Nephron progenitor cell (in vitro differentiated cells): ENCODE measurements at regions not wholly inside any gene's neighbourhood (a gene's known extent, or its start where the extent isn't known, plus 50 kb on each side); places are given as distances from the start of the nearest gene placed in this dataset.

Source experiments
- DNase-seq: peaks from one replicate; pipeline ENCODE4 v3.0.0; 2021
- H3K27ac Mint-ChIP-seq: 2 replicates; pipeline ENCODE4 v1.8.0; 2021; ENCODE audit warnings: mild to moderate bottlenecking, moderate library complexity, mixed read lengths
- H3K27me3 Mint-ChIP-seq: 2 replicates; pipeline ENCODE4 v1.8.0; 2021; ENCODE audit warnings: mild to moderate bottlenecking, low read depth, mixed read lengths; ENCODE audit not compliant: poor library complexity
- H3K36me3 Mint-ChIP-seq: 2 replicates; pipeline ENCODE4 v1.8.0; 2021; ENCODE audit warnings: low read depth, mixed read lengths
- H3K4me1 Mint-ChIP-seq: 2 replicates; pipeline ENCODE4 v1.8.0; 2021; ENCODE audit warnings: mixed read lengths
- H3K4me3 Mint-ChIP-seq: 2 replicates; pipeline ENCODE4 v1.8.0; 2021; ENCODE audit warnings: mild to moderate bottlenecking, moderate library complexity, mixed read lengths
- H3K9me3 Mint-ChIP-seq: 2 replicates; pipeline ENCODE4 v1.8.0; 2021; ENCODE audit warnings: mild to moderate bottlenecking, moderate library complexity, mixed read lengths
- TF ChIP-seq, protein P1 (sequence below): fragments of 200-600 bp; sonication (generic); IDR thresholded peaks from 2 replicates; pipeline ENCODE4 v1.5.0; 2021; ENCODE audit warnings: antibody characterized with exemption

DNA sequence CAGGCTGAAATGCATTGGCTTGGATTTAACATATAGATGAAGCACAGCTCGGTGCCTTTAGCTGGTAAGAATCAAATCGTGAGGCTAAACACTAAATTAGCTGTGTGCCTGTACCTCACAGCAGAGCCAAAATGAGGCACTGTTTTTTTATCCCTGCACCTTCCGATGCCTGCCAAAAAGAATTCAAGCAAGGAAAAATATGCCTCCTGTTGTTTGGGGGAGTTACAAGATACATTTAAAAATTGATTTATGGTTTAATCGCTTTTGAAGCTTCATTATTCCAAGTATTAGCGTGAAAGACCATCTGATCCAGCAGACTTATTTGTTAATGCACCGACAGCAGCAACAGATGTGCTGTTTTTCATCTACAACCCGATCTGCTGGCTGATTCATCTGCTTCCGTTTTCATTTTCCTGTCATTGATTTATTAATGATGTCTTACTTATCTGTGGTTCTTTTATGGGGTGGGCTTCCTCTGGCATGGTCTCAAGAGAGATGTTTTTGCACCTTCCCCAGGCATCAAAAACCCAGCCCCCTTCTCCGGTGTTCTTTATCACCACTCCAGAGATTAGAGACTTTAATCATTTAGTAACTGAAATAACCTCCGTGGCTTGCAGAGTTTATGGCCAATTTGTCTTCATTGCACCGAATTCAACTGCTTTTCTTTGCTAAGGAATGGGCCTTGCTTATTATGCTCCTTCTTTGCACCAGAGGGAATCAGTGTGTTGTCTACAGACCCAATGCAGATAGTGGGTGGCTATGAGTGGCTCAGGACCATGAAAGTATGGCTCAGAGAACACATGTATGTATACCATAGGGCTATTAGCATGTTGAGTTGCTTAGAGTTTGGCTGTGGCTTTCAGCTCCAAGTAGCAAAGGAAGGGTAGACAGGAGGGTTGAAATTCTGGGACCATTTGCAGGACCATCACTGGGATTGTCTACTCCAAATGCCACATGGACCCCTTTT lies 166.8 kb upstream of the TMEM260 start:
- TF ChIP-seq, protein P1, sequence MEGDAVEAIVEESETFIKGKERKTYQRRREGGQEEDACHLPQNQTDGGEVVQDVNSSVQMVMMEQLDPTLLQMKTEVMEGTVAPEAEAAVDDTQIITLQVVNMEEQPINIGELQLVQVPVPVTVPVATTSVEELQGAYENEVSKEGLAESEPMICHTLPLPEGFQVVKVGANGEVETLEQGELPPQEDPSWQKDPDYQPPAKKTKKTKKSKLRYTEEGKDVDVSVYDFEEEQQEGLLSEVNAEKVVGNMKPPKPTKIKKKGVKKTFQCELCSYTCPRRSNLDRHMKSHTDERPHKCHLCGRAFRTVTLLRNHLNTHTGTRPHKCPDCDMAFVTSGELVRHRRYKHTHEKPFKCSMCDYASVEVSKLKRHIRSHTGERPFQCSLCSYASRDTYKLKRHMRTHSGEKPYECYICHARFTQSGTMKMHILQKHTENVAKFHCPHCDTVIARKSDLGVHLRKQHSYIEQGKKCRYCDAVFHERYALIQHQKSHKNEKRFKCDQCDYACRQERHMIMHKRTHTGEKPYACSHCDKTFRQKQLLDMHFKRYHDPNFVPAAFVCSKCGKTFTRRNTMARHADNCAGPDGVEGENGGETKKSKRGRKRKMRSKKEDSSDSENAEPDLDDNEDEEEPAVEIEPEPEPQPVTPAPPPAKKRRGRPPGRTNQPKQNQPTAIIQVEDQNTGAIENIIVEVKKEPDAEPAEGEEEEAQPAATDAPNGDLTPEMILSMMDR, result no peak
- Mint-ChIP-seq H3K4me1 (peaks cover 11% of the 10 kb centered on the region), H3K36me3 (peaks cover 6% of the 10 kb centered on the region), H3K4me3 (no peak overlapping the region), H3K27ac (no peak overlapping the region), H3K27me3 (no peaks in the 10 kb centered on the region), H3K9me3 (peaks cover 32% of the 10 kb centered on the region)
- no peak for DNase-seq

GRCh38 chr14:56413721-56414120 lies 165.9 kb upstream of the TMEM260 start:
- TF ChIP-seq, protein P1, result no peak
- peaks cover 11% of the 10 kb centered on the region for H3K4me1 Mint-ChIP-seq
- no peak overlapping the region for H3K4me3 Mint-ChIP-seq
- H3K27ac Mint-ChIP-seq, result no peak overlapping the region
- H3K9me3 Mint-ChIP-seq, result peaks cover 22% of the 10 kb centered on the region
- peaks cover 6% of the 10 kb centered on the region for H3K36me3 Mint-ChIP-seq
- H3K27me3 Mint-ChIP-seq, result peaks cover 2% of the 10 kb centered on the region
- no peak for DNase-seq

- H3K36me3 Mint-ChIP-seq, result peaks cover 6% of the 10 kb centered on the region
- no peak overlapping the region for H3K27ac Mint-ChIP-seq
- H3K4me1 Mint-ChIP-seq, result peaks cover 11% of the 10 kb centered on the region
- TF ChIP-seq, protein P1, result no peak
- H3K27me3 Mint-ChIP-seq, result peaks cover 5% of the 10 kb centered on the region
- no peak for DNase-seq
- peaks cover 17% of the 10 kb centered on the region for H3K9me3 Mint-ChIP-seq
- H3K4me3 Mint-ChIP-seq, result no peak overlapping the region
Measured at GRCh38 chr14:56414236-56414635, 165.4 kb upstream of the TMEM260 start.

DNA sequence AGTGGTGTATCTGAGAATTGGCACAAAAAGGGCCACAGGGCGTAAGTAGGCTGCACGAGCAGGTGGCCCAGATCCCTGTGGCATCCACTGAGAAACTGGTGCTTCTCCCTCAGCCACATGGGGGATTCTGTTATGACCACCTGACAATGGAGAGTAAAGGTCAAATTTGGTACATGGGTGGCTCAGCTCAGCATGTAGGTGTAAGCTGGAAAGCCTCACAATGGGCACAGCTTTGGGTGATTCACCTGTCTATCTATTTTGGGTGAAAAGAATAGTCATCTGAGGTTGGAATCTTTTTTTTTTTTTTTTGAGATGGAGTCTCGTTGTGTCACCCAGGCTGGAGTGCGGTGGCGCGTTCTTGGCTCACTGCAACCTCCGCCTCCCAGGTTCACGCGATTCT lies 163.4 kb upstream of the TMEM260 start:
- Mint-ChIP-seq H3K4me3 (no peak overlapping the region), H3K27me3 (peaks cover 9% of the 10 kb centered on the region), H3K4me1 (peaks cover 16% of the 10 kb centered on the region)

DNA sequence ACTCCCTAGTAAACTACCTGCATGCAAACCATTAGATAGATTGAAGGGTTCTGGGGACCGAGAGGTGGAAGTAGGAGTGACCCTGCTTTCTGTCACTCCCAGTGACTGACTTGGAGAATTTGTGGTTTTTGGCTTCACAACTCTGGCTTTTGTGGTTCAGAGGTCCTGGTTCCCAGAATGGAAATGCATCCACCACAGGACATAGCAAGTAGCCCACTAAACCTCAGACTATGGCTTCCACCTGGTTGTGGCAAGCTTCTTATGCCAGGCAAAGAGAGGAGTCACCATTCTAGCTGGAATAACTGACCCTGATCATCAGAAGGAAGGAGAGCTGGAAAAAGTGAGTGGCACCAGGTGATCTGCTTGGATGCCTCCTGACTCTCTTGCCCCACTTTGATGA lies 162.4 kb upstream of the TMEM260 start:
- Mint-ChIP-seq H3K27ac (no peak overlapping the region), H3K27me3 (peaks cover 9% of the 10 kb centered on the region), H3K4me1 (peaks cover 15% of the 10 kb centered on the region), H3K36me3 (no peaks in the 10 kb centered on the region), H3K9me3 (peaks cover 3% of the 10 kb centered on the region), H3K4me3 (no peak overlapping the region)
- TF ChIP-seq, protein P1, result no peak
- DNase-seq, result no peak

More for the DNA sequence above, 163.4 kb upstream of the TMEM260 start:
- no peak for DNase-seq
- TF ChIP-seq, protein P1, result no peak
- H3K27ac Mint-ChIP-seq, result no peak overlapping the region
- H3K36me3 Mint-ChIP-seq, result no peaks in the 10 kb centered on the region
- peaks cover 3% of the 10 kb centered on the region for H3K9me3 Mint-ChIP-seq

- no peak overlapping the region for H3K4me3 Mint-ChIP-seq
- no peaks in the 10 kb centered on the region for H3K9me3 Mint-ChIP-seq
Measured at GRCh38 chr14:56419750-56420149, 159.8 kb upstream of the TMEM260 start.

More at GRCh38 chr14:56419750-56420149, 159.8 kb upstream of the TMEM260 start:
- H3K4me1 Mint-ChIP-seq, result peaks cover 27% of the 10 kb centered on the region
- TF ChIP-seq, protein P1, result no peak
- no peak for DNase-seq
- H3K27me3 Mint-ChIP-seq, result peaks cover 9% of the 10 kb centered on the region
- H3K36me3 Mint-ChIP-seq, result no peaks in the 10 kb centered on the region
- no peak overlapping the region for H3K27ac Mint-ChIP-seq
